ENCODE measurements at regions not wholly inside any gene's neighbourhood (a gene's known extent, or its start where the extent isn't known, plus 50 kb on each side); places are given as distances from the start of the nearest gene placed in this dataset.

DNA sequence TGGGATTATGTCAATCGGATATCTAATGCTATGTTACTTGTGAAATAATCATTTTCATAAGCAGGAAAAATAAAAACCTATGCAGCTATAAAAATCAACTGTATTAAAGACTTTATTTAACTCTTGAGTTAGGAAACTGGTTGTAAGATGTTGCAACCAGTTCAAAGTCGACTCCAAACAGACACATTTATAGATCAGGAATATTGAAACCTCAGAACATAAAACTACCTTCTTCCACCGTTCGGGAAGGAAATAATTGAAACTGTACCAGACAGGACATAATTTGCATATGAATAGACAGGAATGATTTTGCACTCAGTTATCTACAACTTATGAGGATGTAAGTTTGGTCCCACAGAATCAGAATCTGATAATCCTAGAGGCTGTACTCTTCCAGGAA, 181.8 kb upstream of the STS start:
- DNase-seq, result no peak
- in situ Hi-C loops (cut with MboI; ENCODE audit: low pct_ligation_motif_present in 1 of 4, low pct_unique_long_range_greater_than_20kb in 1 of 4, low sequenced_read_pairs in 3 of 4), result no loop called here
- TF ChIP-seq POLR2AphosphoS5 (IDR thresholded peaks at IDR 0.05), result no peak
- no peak for TF ChIP-seq EP300 (IDR thresholded peaks at IDR 0.05; ENCODE audit: low read depth)
- TF ChIP-seq, protein P1, sequence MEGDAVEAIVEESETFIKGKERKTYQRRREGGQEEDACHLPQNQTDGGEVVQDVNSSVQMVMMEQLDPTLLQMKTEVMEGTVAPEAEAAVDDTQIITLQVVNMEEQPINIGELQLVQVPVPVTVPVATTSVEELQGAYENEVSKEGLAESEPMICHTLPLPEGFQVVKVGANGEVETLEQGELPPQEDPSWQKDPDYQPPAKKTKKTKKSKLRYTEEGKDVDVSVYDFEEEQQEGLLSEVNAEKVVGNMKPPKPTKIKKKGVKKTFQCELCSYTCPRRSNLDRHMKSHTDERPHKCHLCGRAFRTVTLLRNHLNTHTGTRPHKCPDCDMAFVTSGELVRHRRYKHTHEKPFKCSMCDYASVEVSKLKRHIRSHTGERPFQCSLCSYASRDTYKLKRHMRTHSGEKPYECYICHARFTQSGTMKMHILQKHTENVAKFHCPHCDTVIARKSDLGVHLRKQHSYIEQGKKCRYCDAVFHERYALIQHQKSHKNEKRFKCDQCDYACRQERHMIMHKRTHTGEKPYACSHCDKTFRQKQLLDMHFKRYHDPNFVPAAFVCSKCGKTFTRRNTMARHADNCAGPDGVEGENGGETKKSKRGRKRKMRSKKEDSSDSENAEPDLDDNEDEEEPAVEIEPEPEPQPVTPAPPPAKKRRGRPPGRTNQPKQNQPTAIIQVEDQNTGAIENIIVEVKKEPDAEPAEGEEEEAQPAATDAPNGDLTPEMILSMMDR (IDR thresholded peaks at IDR 0.05), result no peak
- TF ChIP-seq POLR2A (IDR thresholded peaks at IDR 0.05), result no peak

DNA sequence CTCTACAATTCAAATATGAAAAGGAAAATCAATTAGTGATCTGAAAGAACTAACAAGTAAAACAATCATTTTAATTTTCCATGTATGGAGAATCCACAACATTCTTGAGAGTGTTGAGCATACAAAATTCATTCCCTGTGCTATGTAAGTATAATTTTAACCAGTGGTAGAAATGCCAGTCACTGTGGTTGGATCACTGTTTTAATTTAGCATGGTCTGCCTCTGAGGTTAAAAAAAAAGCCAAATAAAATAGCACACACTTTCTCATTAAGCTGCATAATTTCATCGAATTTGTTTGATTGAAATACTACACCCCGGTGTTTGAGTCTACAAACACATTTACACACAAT, 185.5 kb upstream of the STS start:
- Histone ChIP-seq H3K4me3 (no peak overlapping the region), H3K36me3 (no peaks in the 10 kb centered on the region), H3K4me1 (peaks cover 0 to 5% (median 0%) of the 10 kb centered on the region in 4 donors), H3K27ac (no peak overlapping the region), H3K9me3 (no peaks in the 10 kb centered on the region), H3K27me3 (no peaks in the 10 kb centered on the region)
- no peak for DNase-seq
- no peak for TF ChIP-seq POLR2A (IDR thresholded peaks at IDR 0.05)
- TF ChIP-seq EP300 (IDR thresholded peaks at IDR 0.05; ENCODE audit: low read depth), result no peak
- TF ChIP-seq, protein P1 (IDR thresholded peaks at IDR 0.05), result no peak
- in situ Hi-C loops (cut with MboI; ENCODE audit: low pct_ligation_motif_present in 1 of 4, low pct_unique_long_range_greater_than_20kb in 1 of 4, low sequenced_read_pairs in 3 of 4) (no loop called here), intact Hi-C loops (cut with DNase I; ENCODE audit: low total_unique reads) (no loop called here)
- 79 to 83% methylated on average over 2 of the region's 2 CpGs for WGBS, 2 donors (ENCODE audit: low coverage in 1 of 2)

More for the DNA sequence above, 181.8 kb upstream of the STS start:
- 29 to 48% methylated on average over 4 of the region's 4 CpGs for WGBS, 2 donors (ENCODE audit: low coverage in 1 of 2)
- no peaks in the 10 kb centered on the region for H3K4me1 ChIP-seq
- H3K36me3 ChIP-seq, result no peaks in the 10 kb centered on the region
- no peak overlapping the region for H3K4me3 ChIP-seq
- H3K27ac ChIP-seq, result no peak overlapping the region
- no peaks in the 10 kb centered on the region for H3K27me3 ChIP-seq
- no peaks in the 10 kb centered on the region for H3K9me3 ChIP-seq
- intact Hi-C loops (cut with DNase I; ENCODE audit: low total_unique reads), result no loop called here

DNA sequence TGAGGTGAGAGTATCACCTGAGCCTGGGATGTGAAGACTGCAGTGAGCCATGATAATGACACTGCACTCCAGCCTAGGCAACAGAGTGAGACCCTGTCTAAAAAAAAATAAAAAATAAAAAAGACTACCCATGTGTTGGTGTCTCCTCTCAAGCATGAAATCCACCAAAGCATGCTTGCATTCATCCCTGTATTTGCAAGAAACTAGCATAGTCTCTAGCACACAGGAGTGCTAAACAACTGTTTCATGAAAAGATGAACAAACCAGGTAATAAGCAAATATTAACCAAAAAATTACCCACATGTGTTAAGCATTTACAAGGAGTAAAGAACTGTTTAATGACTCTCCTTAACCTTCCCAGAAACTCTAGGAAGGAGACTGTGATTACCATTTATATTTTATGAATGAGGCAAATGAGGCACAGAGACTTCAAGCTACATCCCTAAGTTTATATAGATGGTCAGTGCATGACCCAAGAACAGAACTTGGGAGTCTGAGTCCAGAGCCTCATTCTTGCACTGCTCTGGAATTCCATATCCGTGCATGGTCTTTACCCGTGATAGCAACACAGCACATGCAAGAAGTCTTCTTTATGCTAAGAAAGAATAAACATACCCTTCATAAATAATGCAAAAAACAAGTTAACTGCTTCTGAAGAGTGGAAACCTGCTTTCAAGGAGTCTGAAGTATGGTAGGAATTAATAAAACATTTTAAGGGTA, 186.1 kb upstream of the STS start:
- Histone ChIP-seq H3K9me3 (no peaks in the 10 kb centered on the region), H3K4me1 (peaks cover 0 to 5% (median 0%) of the 10 kb centered on the region in 4 donors), H3K4me3 (no peak overlapping the region), H3K27me3 (no peaks in the 10 kb centered on the region), H3K27ac (no peak overlapping the region), H3K36me3 (no peaks in the 10 kb centered on the region)
- DNase-seq, result no peak
- WGBS, 2 donors (ENCODE audit: low coverage in 1 of 2), result 91% methylated on average over 2 of the region's 2 CpGs; no CpG with 5 or more reads in 1 of the 2 donors
- in situ Hi-C loops (cut with MboI; ENCODE audit: low pct_ligation_motif_present in 1 of 4, low pct_unique_long_range_greater_than_20kb in 1 of 4, low sequenced_read_pairs in 3 of 4), result no loop called here
- intact Hi-C loops (cut with DNase I; ENCODE audit: low total_unique reads), result no loop called here
- TF ChIP-seq EP300 (IDR thresholded peaks at IDR 0.05; ENCODE audit: low read depth) (no peak), POLR2AphosphoS5 (IDR thresholded peaks at IDR 0.05) (no peak), POLR2A (IDR thresholded peaks at IDR 0.05) (no peak)
- TF ChIP-seq, protein P1 (IDR thresholded peaks at IDR 0.05), result no peak

DNA sequence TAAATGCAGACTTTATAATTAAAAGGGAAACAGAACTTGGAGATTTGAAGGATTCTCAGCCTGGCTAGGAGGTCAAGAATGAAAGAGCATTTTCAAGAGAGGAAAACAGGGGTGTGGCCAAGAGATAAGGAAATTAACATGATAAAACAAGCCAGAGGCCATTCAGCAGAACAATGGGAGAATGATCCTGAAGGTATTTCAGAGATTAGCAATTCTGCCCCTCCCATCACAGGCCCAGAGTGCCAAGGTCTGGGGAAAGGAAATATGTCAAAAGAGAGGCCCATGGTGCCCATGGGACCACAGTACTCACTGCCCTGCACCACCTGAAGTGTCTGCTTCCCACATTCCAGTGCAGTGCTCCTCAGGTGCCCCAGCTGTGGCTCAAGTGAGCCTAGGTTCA, 188.5 kb upstream of the STS start:
- H3K27ac ChIP-seq, result peak overlapping the region in 1 of 4 donors; percentile 20
- DNase-seq, result peak; percentile 16
- no peak overlapping the region for H3K4me3 ChIP-seq
- no peaks in the 10 kb centered on the region for H3K9me3 ChIP-seq
- H3K27me3 ChIP-seq, result no peaks in the 10 kb centered on the region
- intact Hi-C loops (cut with DNase I; ENCODE audit: low total_unique reads), result no loop called here
- H3K4me1 ChIP-seq, result peaks cover 0 to 5% (median 0%) of the 10 kb centered on the region in 4 donors
- TF ChIP-seq, protein P1 (IDR thresholded peaks at IDR 0.05), result no peak
- TF ChIP-seq POLR2AphosphoS5 (IDR thresholded peaks at IDR 0.05) (no peak), EP300 (IDR thresholded peaks at IDR 0.05; ENCODE audit: low read depth) (no peak), POLR2A (IDR thresholded peaks at IDR 0.05) (no peak)
- in situ Hi-C loops (cut with MboI; ENCODE audit: low pct_ligation_motif_present in 1 of 4, low pct_unique_long_range_greater_than_20kb in 1 of 4, low sequenced_read_pairs in 3 of 4), result no loop called here
- H3K36me3 ChIP-seq, result no peaks in the 10 kb centered on the region

All from transverse colon (tissue), 4 donors.